Muscle layer of colon (tissue), 2 donors: ENCODE measurements at regions not wholly inside any gene's neighbourhood (a gene's known extent, or its start where the extent isn't known, plus 50 kb on each side); places are given as distances from the start of the nearest gene placed in this dataset.
"Not testable (repeated sequence)": the region's sequence is repeated elsewhere in the genome, so short reads cannot be mapped to it uniquely, and the experiment has no call there.

Experiments
- H3K27ac ChIP-seq: one replicate; pipeline ENCODE4 v1.7.0; 2013; ENCODE audit warnings: low read depth, mild to moderate bottlenecking, low read length, moderate library complexity
- H3K27me3 ChIP-seq, 2 donors: one replicate each; pipeline ENCODE4 v1.7.0; 2013; ENCODE audit warnings: low read length in 2 of 2, mild to moderate bottlenecking in 2 of 2; ENCODE audit not compliant: insufficient read depth in 2 of 2, control insufficient read depth in 1 of 2
- H3K36me3 ChIP-seq: one replicate; pipeline ENCODE4 v1.7.0; 2013; ENCODE audit warnings: mild to moderate bottlenecking, low read length; ENCODE audit not compliant: insufficient read depth
- H3K4me1 ChIP-seq: one replicate; pipeline ENCODE4 v1.7.0; 2013; ENCODE audit warnings: mild to moderate bottlenecking, low read length; ENCODE audit not compliant: insufficient read depth
- H3K4me3 ChIP-seq, 2 donors: one replicate each; pipeline ENCODE4 v1.7.0; 2013; ENCODE audit warnings: low read length in 2 of 2, low read depth in 1 of 2, mild to moderate bottlenecking in 1 of 2, moderate library complexity in 1 of 2
- H3K9ac ChIP-seq: one replicate; pipeline ENCODE4 v1.7.0; 2013; ENCODE audit warnings: low read length
- H3K9me3 ChIP-seq: one replicate; pipeline ENCODE4 v1.7.0; 2013; ENCODE audit warnings: mild to moderate bottlenecking, low read length
- donor health status: abdominal sarcoma.
- donor health status: Adenocarcinoma of cecum.

GRCh38 chr2:52416340-52416739 is 1351.3 kb upstream of the CHAC2 start:
- Histone ChIP-seq H3K9ac (no peak overlapping the region), H3K4me1 (no peaks in the 10 kb centered on the region), H3K36me3 (no peaks in the 10 kb centered on the region), H3K4me3 (no peak overlapping the region), H3K27me3 (no peaks in the 10 kb centered on the region), H3K27ac (no peak overlapping the region), H3K9me3 (no peaks in the 10 kb centered on the region)

GRCh38 chr2:52414561-52415295 is 1352.9 kb upstream of the CHAC2 start:
- no peaks in the 10 kb centered on the region for H3K9me3 ChIP-seq
- H3K36me3 ChIP-seq, result no peaks in the 10 kb centered on the region
- no peak overlapping the region for H3K4me3 ChIP-seq
- H3K27ac ChIP-seq, result no peak overlapping the region
- H3K27me3 ChIP-seq, result no peaks in the 10 kb centered on the region
- no peaks in the 10 kb centered on the region for H3K4me1 ChIP-seq
- no peak overlapping the region for H3K9ac ChIP-seq

- H3K36me3 ChIP-seq, H3K4me3 ChIP-seq, H3K9me3 ChIP-seq, H3K4me1 ChIP-seq, H3K27me3 ChIP-seq, H3K9ac ChIP-seq, H3K27ac ChIP-seq: not testable (repeated sequence)
Observed at GRCh38 chr2:52409308-52410118, 1358.1 kb upstream of the CHAC2 start.

GRCh38 chr2:52405980-52406379 is 1361.6 kb upstream of the CHAC2 start:
- Histone ChIP-seq H3K4me3 (no peak overlapping the region), H3K36me3 (no peaks in the 10 kb centered on the region), H3K27ac (no peak overlapping the region), H3K9me3 (no peaks in the 10 kb centered on the region), H3K4me1 (no peaks in the 10 kb centered on the region), H3K27me3 (no peaks in the 10 kb centered on the region), H3K9ac (no peak overlapping the region)

GRCh38 chr2:52404866-52405265 is 1362.7 kb upstream of the CHAC2 start:
- no peaks in the 10 kb centered on the region for H3K9me3 ChIP-seq
- H3K27ac ChIP-seq, result no peak overlapping the region
- H3K9ac ChIP-seq, result no peak overlapping the region
- no peaks in the 10 kb centered on the region for H3K4me1 ChIP-seq
- H3K36me3 ChIP-seq, result no peaks in the 10 kb centered on the region
- no peaks in the 10 kb centered on the region for H3K27me3 ChIP-seq
- H3K4me3 ChIP-seq, result no peak overlapping the region

- Histone ChIP-seq H3K27ac (no peak overlapping the region), H3K36me3 (no peaks in the 10 kb centered on the region), H3K4me3 (no peak overlapping the region), H3K27me3 (no peaks in the 10 kb centered on the region), H3K9me3 (no peaks in the 10 kb centered on the region), H3K4me1 (no peaks in the 10 kb centered on the region), H3K9ac (no peak overlapping the region)
Observed at GRCh38 chr2:52404046-52404445, 1363.6 kb upstream of the CHAC2 start.

GRCh38 chr2:52402128-52402527 is 1365.5 kb upstream of the CHAC2 start:
- Histone ChIP-seq H3K27me3 (no peaks in the 10 kb centered on the region), H3K4me3 (no peak overlapping the region), H3K36me3 (no peaks in the 10 kb centered on the region), H3K4me1 (no peaks in the 10 kb centered on the region), H3K9me3 (no peaks in the 10 kb centered on the region), H3K9ac (no peak overlapping the region), H3K27ac (no peak overlapping the region)

- Histone ChIP-seq H3K27ac (no peak overlapping the region), H3K27me3 (no peaks in the 10 kb centered on the region), H3K9me3 (no peaks in the 10 kb centered on the region), H3K4me3 (no peak overlapping the region), H3K4me1 (no peaks in the 10 kb centered on the region), H3K9ac (no peak overlapping the region), H3K36me3 (no peaks in the 10 kb centered on the region)
Observed at GRCh38 chr2:52396836-52397235, 1364.9 kb upstream of the NRXN1 start.

GRCh38 chr2:52395912-52396311 is 1364.0 kb upstream of the NRXN1 start:
- Histone ChIP-seq H3K4me1 (no peaks in the 10 kb centered on the region), H3K9me3 (no peaks in the 10 kb centered on the region), H3K4me3 (no peak overlapping the region), H3K27me3 (no peaks in the 10 kb centered on the region), H3K9ac (no peak overlapping the region), H3K27ac (no peak overlapping the region), H3K36me3 (no peaks in the 10 kb centered on the region)

GRCh38 chr2:52391621-52392020 is 1359.7 kb upstream of the NRXN1 start:
- Histone ChIP-seq H3K4me3 (no peak overlapping the region), H3K4me1 (no peaks in the 10 kb centered on the region), H3K9ac (no peak overlapping the region), H3K27me3 (no peaks in the 10 kb centered on the region), H3K27ac (no peak overlapping the region), H3K9me3 (no peaks in the 10 kb centered on the region), H3K36me3 (no peaks in the 10 kb centered on the region)

GRCh38 chr2:52390651-52391050 is 1358.7 kb upstream of the NRXN1 start:
- Histone ChIP-seq H3K27me3 (no peaks in the 10 kb centered on the region), H3K27ac (no peak overlapping the region), H3K9ac (no peak overlapping the region), H3K9me3 (no peaks in the 10 kb centered on the region), H3K4me3 (no peak overlapping the region), H3K4me1 (no peaks in the 10 kb centered on the region), H3K36me3 (no peaks in the 10 kb centered on the region)
